Suppressor macrophage treated with lipopolysaccharide for 1 hour (primary cell): ENCODE measurements at regions not wholly inside any gene's neighbourhood (a gene's known extent, or its start where the extent isn't known, plus 50 kb on each side); places are given as distances from the start of the nearest gene placed in this dataset.
"Not testable (repeated sequence)": the region's sequence is repeated elsewhere in the genome, so short reads cannot be mapped to it uniquely, and the experiment has no call there.

Experiments used
- DNase-seq, 3 donors: peaks; one replicate each; pipeline ENCODE4 v3.0.0-alpha.2; 2020 to 2022

DNA sequence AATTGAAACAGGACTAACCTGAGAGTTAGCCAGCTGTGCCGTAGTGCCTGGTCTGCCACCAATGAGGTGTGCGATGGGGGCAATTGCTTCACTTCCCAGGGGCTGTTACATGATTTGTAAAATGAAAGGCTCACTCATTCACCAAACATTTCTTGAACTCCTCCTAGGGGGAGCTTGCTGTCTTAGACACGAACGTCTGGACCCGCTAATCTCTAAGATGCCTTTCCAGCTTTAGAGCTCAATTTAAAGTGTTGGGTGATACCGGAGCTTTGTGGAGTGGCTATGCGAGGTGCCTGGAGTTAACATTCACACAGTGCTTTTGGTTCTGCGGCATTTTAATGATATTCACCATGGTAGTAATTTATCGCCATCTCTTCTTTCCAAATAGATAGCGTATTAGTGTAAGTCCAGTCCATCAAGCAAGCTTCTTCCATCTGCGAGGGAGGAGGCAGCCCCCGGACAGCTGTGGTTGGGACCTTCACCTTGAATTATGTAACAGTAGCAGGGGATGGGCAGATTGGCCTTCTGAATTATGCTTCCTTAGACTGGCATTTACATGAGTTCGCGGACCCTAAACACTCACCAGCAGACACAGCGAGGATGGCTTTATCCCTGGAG is 179.9 kb downstream of the ADSS2 start:
- no peak for DNase-seq

GRCh38 chr1:244272471-244273261 is 179.0 kb downstream of the ADSS2 start:
- peak; percentile 83 to 89 (median 88) for DNase-seq

DNA sequence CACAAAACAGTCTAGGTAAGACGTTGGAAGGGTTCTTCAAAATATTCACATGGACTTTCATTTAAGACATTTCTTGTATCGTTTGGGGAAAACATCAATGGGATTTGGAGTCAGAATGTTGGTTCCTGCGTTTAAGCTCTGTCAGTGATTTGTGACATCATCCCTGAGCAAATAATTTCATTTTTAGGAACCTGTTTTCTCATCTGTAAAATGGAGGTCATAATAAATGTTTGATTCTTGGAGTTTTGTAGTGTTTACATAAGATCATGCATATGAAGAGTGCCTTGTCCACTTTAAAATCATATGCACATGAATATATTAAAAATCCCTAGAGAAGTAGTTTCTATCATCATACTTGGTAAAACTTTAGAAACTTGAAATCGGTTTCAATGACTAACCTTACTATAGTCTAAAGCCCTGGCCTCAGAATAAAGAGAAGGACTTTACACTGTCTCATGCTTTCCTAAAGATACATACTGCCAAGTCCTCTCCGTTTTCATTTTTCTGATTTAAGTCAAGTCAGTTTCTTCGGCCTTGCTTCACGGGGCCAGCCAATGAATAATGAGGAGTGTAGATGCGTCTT is 178.4 kb downstream of the ADSS2 start:
- peak in 1 of 3 donors; percentile 26 for DNase-seq

DNA sequence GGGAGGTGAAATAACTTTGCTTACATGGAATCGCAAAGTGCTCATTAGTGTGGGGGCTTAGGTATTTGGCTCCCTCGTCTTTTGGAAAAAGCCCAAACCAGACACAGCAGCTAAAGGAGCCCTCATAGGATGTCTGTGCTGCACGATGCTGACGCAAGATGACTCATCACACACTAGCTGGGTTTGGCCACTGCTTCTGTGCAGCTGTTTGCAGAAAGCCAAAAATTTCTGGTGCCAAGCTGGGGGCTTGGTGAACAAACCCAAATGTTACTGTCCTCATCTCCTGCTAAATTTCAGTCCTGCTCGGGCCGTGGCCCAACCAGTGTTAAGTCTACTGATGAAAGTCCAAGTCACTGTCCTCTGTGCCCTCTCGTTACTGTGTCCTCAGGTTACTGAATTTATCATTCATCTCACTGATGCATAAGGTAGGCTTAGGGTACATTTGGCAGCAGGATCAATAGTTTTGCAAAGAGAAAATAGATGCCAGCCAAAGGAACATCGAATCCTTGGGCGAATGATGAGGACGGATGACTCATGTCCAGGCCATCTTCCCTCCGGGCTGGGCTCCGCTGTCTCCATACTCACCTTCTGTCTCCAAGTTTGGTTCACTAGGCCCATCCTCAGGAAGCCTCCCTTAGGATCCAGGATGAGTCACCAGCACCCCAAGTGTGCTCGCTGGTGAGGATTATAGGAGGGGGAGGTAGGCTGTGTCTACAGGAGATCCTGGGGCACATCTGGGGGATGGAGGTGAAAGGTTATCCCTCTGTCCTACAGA is 177.7 kb downstream of the ADSS2 start:
- DNase-seq = peak; percentile 78 to 85 (median 81)

DNA sequence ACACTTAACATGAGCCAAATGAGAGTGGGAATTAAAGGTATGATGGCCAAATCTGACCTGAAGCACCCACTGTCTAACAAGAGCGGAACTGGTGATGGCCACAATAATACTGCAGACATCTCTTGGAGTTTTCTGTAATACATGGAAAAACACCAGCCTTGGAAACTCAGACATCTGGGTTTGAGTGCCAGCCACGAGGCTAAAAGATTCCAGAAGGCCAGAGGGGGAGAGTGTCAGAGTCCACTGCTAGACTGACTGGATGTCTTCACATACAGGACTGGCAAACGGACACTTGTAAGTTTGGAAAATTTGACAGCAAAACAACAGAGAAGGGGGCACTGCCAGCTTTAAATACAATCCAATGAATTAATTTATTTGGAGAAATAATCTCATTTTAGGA is 175.1 kb downstream of the ADSS2 start:
- no peak for DNase-seq

- no peak for DNase-seq
Measured at GRCh38 chr1:244280201-244280600, 171.5 kb downstream of the ADSS2 start.

GRCh38 chr1:244280859-244281258 is 170.8 kb downstream of the ADSS2 start:
- DNase-seq = no peak

- DNase-seq = no peak
Measured at GRCh38 chr1:244283772-244284171, 167.9 kb downstream of the ADSS2 start.

DNA sequence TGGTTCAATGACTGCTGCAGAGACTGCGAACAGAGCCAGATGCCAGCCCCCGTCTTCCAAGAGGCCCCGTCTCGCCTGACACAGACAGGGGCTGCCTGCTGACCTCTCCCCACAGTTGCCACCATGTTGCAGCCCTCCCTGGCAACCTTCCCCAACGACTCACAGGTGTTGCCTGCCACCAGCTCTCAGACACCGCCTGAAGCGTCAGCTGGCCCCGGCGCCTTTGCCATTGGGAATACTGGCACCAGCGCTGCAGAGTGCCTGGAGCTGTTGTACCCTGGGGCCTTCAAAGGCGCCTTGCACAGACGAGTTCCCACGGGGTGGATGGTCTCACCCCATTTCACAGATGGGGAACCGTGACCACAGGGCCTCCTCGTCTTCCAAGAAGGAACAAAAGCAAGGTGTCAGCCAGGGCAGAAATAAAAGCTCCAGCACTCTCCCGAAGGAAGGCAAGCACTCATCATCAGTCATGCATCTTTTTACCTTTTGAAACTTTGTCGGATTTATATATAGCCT is 167.0 kb downstream of the ADSS2 start:
- DNase-seq = no peak

GRCh38 chr1:244286341-244286740 is 165.4 kb downstream of the ADSS2 start:
- DNase-seq = no peak

DNA sequence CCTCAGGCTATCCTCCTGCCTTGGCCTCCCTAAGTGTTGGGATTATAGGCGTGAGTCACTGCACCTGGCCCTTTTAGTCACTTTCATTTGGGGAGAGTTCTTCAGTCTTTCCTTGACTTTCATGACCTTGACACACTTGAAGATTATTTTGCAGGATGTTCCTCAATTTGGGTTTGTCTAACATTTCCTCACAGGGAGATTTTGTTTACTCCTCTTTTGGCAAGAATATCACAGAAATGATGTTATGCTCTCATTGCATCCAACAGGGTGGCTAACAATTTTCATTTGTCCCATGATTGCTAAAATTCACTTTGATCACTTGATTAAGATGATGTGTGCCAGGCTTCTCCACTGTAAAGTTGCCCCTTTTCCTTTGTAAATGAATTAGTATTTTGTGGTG is 164.0 kb downstream of the ADSS2 start:
- DNase-seq = peak; percentile 35 to 62 (median 55)

DNA sequence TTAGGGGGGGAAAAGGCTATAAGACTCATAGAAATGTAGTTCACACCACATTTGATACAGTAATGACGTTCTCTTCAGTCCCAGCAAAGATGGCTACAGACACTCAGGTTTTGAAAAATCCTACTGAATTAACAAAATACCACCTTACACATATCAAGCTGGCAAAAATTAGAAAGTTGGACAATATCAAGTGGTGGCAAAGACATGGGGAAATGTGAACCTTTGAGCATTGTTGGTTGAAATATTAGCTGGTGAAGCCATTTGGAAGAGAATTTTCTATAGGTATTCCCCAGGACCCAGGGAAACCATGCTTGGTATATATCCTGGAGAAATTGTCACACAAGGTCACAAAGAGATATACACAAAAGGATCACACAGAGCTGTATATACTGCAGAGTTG is 163.0 kb downstream of the ADSS2 start:
- no peak for DNase-seq

GRCh38 chr1:244289991-244290785 is 161.5 kb downstream of the ADSS2 start:
- DNase-seq = no peak

- DNase-seq = no peak
Measured at GRCh38 chr1:244291236-244292201, 160.2 kb downstream of the ADSS2 start.

DNA sequence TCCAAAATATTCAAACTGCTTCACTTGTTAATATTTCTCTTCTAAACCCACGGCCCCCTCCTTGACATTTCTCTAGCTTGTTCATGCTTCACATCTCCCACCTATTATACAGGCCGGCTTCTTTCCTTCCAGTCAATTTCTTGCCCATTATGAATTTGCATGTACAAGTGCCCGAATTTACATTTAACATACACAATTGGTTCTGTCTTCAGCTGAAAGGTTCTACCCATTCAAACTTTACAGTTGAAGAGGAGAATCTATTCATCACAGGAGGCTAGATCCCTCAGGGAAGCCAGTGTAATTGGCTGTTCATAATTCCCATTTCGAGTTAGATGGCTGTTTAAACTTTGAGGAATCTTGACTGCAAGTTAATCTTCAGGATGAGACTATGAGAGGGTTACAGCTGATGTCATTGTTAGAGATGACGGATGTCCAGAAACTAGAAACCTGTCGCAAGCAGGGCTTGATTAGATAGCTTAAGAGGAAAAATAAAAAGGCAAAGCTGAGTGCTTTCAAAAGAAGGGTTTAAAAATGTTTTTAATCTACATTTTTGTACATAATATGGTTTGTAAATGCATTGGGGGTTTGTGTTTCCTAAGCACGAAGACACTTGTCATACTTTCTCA is 157.0 kb downstream of the ADSS2 start:
- DNase-seq = peak in 1 of 3 donors; percentile 25

DNA sequence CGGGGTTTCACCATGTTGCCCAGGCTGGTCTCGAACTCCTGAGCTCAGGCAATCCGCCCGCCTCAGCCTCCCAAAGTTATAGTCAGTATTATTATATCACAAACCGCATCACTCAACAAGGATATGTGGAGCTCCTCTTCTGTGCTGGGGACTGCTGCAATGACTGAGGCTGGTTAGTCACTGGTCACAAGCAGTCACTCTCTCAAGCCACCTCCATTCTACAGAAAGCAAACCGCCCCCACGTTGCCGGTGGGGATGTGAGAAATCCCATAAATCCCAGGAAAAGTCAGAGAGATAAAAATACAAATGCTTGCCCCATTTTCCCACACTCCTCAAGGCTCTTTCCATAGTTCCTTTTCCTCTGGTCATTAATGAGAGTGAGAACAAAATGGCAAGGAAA is 155.7 kb downstream of the ADSS2 start:
- peak; percentile 85 to 90 (median 86) for DNase-seq

DNA sequence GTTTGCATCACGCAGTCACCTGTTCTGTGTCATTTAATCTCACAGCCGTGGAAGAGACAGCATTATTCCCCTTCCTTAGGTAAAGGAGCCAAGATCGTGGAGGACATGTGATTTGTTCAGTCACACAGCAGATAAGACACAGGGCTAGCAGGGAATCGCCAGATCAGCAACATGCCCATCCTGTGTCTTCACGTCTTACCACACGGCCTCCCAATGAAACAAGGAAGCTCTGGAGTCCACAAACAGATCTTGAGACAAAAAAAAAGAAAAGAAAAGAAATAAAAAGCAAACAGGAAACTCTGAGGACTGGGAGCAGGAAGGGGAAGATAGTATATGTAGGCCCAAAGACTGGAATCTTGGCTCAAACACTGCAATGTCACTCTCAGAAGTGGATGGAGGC is 155.3 kb downstream of the ADSS2 start:
- DNase-seq = peak; percentile 67 to 74 (median 71)

- DNase-seq = no peak
Measured at GRCh38 chr1:244297087-244297486, 154.6 kb downstream of the ADSS2 start.

DNA sequence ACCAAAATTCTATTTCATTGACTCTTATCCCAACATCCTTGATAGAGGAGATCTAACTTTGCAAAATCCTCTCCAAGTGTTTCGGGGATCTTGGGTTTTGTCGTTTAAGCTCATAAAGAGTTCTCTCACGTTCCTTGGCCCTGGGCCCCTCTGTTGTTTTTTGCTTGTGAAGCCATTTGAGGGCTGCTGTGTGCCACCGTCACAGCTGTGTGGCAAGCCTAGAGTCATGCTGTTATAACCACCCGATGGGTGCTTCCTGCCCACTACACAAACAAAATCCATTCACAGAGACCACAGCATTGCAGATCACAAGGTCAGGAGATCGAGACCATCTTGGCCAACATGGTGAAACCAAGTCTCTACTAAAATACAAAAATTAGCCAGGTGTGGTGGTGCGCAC is 154.1 kb downstream of the ADSS2 start:
- no peak for DNase-seq

GRCh38 chr1:244300029-244300375 is 151.7 kb downstream of the ADSS2 start:
- DNase-seq = not testable (repeated sequence)
